GM11168 (cell line): ENCODE measurements at regions not wholly inside any gene's neighbourhood (a gene's known extent, or its start where the extent isn't known, plus 50 kb on each side); places are given as distances from the start of the nearest gene placed in this dataset.

Experiments
- in situ Hi-C: fragments of 300-500 bp; cut with MboI; formaldehyde crosslinking; loops from one replicate; pipeline ENCODE4 v1.12.0; 2022; ENCODE audit warnings: low sequenced_read_pairs; ENCODE audit not compliant: unreplicated experiment

- in situ Hi-C loops: no loop called here
Observed at GRCh38 chr1:229205854-229206253, 65.1 kb upstream of the RAB4A start.

- in situ Hi-C loops: no loop called here
Observed at GRCh38 chr1:229207916-229208315, 63.0 kb upstream of the RAB4A start.

DNA sequence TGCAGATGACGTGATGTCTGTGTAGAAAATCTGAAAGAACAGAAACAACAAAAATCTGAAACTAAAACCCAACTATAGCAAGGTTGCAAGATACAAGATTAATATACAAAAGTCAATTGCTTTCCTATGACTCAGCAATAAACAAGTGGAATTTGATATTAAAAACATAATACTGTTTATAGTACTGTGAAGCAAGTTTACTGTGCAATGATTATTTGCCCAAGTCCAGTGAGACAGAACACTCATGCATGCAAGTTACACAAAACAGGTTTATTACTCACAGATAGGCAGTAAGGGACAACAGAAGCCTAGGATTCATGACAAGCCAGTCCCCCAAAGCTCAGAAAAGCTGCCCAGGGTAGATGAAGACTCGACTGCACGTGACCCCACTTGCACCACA, 62.4 kb upstream of the RAB4A start:
- in situ Hi-C loops: no loop called here

DNA sequence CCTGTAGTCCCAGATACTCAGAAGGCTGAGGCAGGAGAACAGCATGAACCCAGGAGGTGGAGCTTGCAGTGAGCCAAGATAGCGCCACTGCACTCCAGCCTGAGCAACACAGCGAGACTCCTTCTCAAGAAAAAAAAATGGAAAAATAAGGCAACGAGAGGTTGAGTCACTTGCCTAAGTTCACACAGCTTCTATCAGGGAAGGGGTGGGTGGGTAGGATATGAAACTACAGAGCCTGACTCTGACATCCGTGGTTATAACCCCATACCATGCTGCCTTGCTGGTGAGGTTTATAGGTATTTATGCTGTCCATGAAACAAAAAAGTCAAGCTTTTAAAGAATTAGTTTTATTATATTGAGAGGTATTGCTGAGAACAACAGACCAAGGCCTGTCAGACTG, 61.5 kb upstream of the RAB4A start:
- in situ Hi-C loops: no loop called here

DNA sequence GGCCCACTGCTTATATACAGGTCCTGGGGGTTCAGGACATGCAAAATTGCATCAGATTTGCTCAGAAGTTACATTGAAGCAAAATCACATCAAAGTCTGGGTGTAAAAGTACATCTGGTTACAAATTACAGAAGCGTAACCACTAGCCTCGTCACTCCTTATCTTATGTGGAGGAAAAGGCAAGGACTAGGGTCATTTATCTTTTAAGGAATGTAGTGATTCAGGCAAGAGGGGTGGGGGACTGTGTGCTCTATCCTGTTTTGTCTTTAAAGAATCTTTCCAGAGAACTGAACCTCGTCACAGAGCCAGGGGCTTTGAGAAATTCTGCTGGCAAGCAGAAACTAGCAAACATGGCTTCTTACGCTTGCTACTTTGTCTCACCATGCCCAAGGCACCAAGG, 61.1 kb upstream of the RAB4A start:
- in situ Hi-C loops: loop anchor here (10.0 kb wide), 1 partner anchor 45 kb away; no protein-coding TSS in a partner anchor

GRCh38 chr1:229210844-229211243, 60.1 kb upstream of the RAB4A start:
- in situ Hi-C loops: loop anchor here (10.0 kb wide), 1 partner anchor 46 kb away; no protein-coding TSS in a partner anchor

GRCh38 chr1:229213797-229214196, 57.1 kb upstream of the RAB4A start:
- in situ Hi-C loops: loop anchor here (10.0 kb wide), 1 partner anchor 49 kb away; no protein-coding TSS in a partner anchor

DNA sequence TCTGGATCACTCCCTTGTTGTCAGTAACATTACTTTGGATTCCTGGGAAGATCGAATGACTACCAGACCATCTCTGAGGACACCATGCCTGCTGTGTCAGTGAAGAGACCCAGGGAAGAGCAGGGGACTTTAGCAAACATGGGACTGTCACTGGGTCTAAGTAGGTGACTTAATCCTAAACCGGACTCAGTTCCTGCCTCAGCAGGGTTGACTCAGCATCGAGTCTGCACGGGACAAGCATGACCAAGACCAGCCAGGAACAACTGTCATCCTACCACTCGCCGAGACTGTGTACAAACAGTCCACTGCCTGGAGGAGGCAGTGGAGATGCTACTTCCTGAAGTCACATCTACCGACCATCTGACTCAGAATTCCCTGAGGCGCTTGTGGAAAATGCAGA, 53.2 kb upstream of the RAB4A start:
- in situ Hi-C loops: loop anchor here (10.0 kb wide), 1 partner anchor 53 kb away; no protein-coding TSS in a partner anchor

GRCh38 chr1:229218612-229219025, 52.3 kb upstream of the RAB4A start:
- in situ Hi-C loops: loop anchor here (10.0 kb wide), 1 partner anchor 54 kb away; no protein-coding TSS in a partner anchor

- in situ Hi-C loops: no loop called here
Observed at GRCh38 chr1:229220163-229220846, 50.6 kb upstream of the RAB4A start.

DNA sequence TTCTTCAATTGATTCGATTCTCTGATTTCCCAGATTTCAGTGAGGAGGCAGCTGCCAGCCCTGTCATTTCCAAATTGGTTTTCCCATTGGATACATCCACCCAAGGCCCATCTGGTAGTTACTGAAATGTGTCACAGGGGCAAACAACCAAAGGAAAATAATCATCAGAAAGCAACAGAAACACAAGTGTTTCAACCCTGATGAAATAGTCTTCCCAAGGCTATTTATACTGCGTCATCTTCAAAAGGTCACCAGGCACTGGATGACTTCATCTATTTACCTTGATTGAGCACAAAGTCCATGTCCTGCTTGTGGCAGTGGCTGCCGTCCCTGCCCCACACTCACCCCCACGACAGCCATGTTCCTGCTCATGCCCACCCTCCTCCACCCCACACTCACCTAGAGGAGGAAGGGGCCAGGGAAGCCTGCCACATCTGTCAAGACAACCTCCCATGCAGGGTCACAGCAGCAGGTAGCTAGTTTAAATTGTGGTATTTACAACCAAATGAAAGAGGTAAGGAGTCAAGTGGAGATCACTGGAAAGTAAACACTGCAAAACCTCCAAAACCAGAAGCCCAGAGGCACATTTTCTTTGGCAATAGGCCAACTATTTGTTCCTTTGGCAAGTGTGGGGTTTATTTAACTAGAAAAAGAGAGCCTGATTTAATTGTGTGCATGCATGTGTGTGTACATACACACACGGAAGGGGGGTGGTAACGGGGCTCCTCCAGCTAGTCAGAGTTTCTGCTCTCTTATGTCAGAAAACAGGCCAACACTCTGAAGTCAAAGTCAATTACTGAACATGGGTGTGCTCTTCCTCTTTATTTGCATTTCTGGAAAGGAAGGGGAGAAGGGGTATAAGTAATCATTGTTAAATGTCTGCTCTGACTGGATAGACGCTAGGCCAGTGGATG, 49.5 kb upstream of the RAB4A start:
- in situ Hi-C loops: no loop called here
